NCI-H510A (cell line): ENCODE measurements at regions not wholly inside any gene's neighbourhood (a gene's known extent, or its start where the extent isn't known, plus 50 kb on each side); places are given as distances from the start of the nearest gene placed in this dataset.
"Not testable (repeated sequence)": the region's sequence is repeated elsewhere in the genome, so short reads cannot be mapped to it uniquely, and the experiment has no call there.

Source experiments
- DNase-seq: peaks from one replicate; lab custom pipeline; 2025; lab: John Stamatoyannopoulos, UW

GRCh38 chr2:230593765-230594164, 118.9 kb upstream of the CAB39 start:
- DNase-seq, result no peak

DNA sequence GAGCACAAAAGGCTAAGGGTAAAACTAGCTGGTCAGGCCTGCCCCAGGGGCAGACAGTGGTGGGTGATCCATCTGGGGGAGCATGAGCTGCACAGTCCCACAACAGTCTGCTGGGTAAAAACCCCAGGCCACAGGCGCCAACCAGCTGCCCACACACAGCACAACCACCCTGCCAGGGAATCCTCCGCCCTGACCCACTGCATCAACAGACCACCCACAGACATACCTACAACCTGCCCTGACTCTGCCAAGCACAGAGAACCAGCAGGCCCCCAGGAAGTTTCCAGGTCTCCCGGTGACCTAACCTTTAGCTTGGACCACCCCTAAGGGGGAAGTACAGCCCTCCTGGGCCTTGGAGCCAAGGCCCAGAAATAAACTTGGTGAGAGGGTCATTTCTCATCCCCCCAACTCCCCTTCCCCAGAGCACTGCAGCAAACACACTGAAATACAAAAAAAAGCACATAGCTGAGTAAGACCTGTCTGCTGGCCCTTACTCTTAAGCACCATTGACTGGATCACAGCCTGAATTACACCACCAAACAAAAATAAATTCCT, 118.3 kb upstream of the CAB39 start:
- DNase-seq, result no peak

DNA sequence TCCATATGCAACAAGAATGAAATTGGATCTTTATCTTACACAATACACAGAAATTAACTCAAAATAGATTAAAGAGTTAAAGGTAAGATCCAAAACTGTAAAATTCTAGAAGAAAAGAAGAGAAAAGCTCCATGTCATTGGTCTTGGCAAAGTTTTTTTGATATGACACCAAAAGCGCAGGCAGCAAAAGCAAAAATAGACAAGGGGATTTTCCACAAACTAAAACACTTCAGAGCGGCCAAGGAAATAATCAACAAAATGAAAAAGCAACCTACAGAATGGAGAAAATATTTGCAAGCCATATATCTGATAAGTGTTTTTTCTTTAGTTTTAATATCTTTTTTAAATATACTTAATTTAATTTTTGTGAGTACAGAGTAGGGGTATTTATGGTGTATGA, 112.8 kb upstream of the CAB39 start:
- DNase-seq, result no peak

DNA sequence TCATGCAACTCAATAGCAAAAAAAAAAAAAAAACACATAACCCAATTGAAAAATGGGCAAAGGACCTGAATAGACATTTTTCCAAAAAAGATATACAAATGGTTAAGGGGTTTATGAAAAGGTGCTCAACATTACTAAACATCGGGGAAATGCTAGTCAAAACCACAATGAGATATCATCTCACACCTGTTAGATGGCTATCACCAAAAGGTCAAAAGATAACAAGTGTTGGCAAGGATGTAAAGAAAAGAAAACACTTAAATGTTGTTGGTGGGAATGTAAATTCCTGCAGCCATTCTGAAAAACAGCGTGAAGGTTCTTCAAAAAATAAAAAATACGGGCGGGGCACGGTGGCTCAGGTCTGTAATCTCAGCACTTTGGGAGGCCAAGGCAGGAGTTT, 112.4 kb upstream of the CAB39 start:
- no peak for DNase-seq

DNA sequence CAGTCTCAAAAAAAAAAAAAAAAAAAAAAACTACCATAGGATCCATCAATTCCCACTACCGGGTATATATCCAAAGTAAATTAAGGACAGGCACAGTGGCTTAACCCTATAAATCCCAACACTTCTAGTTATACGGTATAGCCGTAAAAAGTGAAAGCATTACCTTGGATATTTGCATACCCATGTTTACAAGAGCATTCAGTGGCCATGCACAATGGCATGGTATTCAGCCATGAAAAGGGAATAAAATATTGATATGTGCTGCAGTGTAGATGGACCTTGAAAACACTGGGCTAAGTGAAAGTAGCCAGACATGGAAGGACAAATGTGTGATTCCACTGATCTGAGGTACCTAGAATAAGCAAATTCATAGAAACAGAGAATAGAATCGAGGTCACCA, 111.8 kb upstream of the CAB39 start:
- DNase-seq, result no peak

- no peak for DNase-seq
These were observed 111.1 kb upstream of the CAB39 start for GRCh38 chr2:230601510-230601909.

DNA sequence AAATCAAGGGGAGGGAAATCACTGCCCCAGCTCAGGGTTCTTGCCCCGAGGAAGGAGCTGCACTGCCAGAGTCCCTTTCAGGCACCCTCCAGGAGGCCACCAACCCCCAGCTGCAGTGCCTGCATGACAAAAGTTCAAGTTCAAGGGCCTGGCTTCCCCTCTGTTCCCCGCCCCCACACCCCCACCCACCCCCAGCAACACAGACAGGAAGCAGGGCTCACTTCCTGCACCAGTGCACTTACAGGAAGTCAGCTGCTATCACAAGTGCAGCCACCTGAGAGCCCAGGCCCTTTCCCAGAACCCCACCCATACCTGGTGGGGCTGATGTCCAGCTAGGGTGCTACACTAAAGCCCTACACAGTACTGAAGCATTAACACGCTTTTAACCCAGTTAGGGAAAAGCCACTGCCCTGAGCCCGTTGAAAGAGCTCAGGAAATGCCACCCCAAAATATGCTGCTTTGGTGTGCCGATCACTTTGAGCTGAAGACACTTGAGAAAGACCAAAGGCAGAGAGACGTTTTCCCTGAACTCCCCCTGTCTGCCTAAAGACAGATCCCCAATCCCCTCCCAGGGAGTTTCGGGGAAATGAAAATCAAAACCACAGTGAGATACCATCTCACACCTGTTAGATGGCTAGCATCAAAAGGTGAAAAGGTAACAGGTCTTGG, 109.9 kb upstream of the CAB39 start:
- DNase-seq, result no peak

- not testable (repeated sequence) for DNase-seq
These were observed 109.3 kb upstream of the CAB39 start for GRCh38 chr2:230603317-230603716.

DNA sequence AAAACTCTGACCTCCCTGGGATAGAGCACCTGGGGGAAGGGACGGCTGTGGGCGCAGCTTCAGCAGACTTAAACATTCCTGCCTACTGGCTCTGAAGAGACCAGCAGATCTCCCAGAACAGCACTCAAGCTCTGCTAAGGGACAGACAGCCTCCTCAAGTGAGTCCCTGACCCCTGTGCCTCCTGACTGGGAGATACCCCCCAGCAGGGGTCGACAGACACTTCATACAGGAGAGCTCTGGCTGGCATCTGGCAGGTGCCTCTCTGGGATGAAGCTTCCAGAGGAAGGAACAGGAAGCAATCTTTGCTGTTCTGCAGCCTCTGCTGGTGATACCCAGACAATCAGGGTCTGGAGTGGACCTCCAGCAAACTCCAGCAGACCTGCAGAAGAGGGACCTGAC, 108.5 kb upstream of the CAB39 start:
- DNase-seq, result not testable (repeated sequence)

- DNase-seq, result no peak
These were observed 98.6 kb upstream of the CAB39 start for GRCh38 chr2:230614040-230614439.

GRCh38 chr2:230614913-230615332, 97.7 kb upstream of the CAB39 start:
- DNase-seq, result no peak

DNA sequence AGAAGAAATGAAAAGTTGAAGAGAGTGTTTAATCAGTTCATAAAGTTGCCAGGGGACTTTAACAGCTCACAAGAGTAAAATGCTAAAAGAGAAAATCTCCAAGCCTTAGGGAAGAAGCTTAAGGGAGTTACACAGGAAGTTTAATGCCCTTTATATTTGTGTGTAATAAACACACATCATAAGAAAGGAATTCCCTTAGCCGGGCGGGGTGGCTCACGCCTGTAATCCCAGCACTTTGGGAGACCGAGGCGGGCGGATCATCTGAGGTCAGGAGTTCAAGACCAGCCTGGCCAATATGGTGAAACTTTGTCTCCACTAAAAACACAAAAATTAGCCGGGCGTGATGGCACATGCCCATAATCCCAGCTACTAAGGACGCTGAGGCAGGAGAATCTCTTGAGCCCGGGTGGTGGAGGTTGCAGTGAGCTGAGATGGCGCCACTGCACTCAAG, 95.4 kb upstream of the CAB39 start:
- DNase-seq, result not testable (repeated sequence)

GRCh38 chr2:230619491-230619890, 93.2 kb upstream of the CAB39 start:
- DNase-seq, result no peak

DNA sequence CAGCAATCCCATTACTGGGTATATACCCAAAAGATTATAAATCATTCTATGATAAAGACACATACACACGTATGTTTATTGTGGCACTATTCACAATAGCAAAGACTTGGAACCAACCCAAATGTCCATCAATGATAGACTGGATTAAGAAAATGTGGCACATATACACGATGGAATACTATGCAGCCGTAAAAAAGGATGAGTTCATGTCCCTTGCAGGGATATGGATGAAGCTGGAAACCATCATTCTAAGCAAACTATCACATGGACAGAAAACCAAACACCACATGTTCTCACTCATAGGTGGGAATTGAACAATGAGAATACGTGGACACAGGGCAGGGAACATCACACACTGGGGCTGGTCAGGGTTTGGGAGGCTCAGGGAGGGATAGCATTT, 87.4 kb upstream of the CAB39 start:
- DNase-seq, result not testable (repeated sequence)

DNA sequence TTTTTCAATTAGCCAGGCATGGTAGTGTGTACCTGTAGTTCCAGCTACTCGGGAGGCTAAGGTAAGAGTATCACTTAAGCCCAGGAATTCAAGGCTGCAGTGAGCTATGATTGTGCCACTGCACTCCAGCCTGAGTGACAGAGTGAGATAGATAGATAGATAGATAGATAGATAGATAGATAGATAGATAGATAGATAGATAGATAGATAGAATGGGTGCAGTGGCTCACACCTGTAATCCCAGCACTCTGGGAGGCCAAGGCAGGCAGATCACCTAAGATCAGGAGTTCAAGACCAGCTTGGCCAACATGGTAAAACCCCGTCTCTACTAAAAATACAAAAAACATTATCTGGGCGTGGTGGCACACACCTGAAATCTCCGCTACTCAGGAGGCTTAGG, 85.6 kb upstream of the CAB39 start:
- DNase-seq, result not testable (repeated sequence)

DNA sequence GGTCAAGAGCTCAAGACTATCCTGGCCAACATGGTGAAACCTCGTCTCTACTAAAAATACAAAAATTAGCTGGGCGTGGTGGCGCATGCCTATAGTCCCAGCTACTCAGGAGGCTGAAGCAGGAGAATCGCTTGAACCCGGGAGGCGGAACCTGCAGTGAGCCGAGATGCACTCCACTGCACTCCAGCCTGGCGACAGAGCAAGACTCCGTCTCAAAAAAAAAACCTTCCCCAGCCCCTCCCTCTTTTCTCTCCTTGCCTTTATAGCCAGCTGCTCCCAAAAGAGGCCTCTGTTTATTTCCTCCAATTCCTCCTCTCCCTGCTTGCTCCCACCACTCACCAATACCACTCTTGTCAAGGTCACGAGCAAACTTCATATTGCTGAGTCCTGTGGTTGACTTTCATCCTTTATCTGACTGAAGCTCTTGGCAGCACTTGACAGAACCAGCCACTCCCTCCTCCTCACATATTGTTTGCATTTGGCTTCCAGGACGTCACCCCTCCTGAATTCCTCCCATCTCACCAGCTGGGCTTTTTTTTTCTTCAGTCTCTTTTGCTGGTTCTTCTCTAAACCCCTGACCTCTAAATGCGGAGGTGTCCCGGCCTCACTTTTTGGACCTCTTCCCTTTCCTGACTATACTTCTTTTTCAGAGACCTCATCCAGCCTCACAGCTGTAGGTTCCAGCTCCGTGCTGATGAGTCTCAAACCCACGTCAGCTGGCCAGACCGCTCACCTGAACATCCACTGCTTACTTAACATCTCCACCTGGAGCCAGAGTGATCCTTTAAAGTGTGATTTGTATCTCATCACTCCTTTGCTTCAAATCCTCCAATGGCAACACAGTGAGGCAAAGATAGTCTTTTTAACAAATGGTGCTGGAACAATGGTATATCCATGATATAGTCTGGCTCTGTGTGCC, 84.6 kb upstream of the CAB39 start:
- peak; percentile 74 for DNase-seq

DNA sequence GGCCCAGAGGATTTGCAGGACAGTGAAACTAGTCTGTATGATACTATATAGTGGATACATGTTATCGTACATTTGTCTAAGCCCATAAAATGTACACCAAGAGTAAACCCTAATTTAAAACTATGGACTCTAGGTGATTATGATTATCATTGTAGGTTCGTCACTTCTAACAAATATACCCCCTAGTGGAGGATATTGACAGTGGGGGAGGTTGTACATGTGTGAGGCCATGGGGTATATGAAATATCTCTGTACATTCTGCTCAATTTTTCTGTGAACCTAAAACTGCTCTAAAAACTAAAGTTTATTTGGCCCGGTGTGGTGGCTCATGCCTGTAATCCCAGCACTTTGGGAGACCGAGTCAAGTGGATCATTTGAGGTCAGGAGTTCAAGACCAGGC, 81.2 kb upstream of the CAB39 start:
- DNase-seq, result no peak

DNA sequence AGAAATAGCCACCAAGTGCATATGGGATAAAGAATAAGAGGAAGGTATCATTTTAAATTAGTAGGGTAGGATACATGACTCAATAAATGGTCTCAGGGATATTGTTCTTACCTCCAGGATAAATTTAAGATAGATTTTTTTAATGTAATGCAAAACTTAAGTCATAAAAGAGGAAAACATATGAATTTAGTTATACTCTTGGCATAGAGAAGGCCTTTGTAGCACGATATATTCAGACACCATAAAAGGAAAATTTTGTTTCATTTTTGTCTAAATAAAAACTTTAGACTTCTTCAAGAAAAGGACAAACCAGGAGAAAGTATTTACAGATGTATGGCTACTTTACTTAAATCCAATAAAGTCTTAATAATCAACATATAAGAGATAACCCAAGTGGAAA, 78.5 kb upstream of the CAB39 start:
- DNase-seq, result no peak

- not testable (repeated sequence) for DNase-seq
These were observed 77.8 kb upstream of the CAB39 start for GRCh38 chr2:230634721-230635313.

- DNase-seq, result no peak
These were observed 75.9 kb upstream of the CAB39 start for GRCh38 chr2:230636684-230637271.

GRCh38 chr2:230637486-230637885, 75.2 kb upstream of the CAB39 start:
- DNase-seq, result not testable (repeated sequence)

DNA sequence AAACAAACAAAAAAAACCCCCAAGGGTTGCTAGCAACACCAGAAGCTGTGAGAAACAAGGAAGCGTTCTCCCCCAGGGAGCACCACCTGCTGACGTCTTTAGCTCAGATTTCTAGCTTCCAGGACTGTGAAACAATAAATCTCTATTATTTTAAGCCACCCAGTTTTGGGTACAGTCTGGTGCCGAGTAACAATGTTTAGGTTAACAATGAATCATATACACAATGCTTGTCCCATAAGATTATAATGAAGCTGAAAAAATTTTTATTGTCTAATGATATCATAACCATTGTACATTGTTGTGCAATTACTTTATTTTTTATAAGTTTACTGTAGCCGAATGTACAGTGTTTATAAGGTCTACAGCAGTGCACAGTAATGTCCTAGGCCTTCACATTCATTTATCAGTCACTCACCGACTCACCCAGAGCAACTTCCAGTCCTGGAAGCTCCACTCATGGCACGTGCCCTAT, 72.1 kb upstream of the CAB39 start:
- no peak for DNase-seq
